Breast epithelium (tissue), 3 donors: ENCODE measurements at regions not wholly inside any gene's neighbourhood (a gene's known extent, or its start where the extent isn't known, plus 50 kb on each side); places are given as distances from the start of the nearest gene placed in this dataset.

Experiments
- CTCF ChIP-seq, 3 donors: fragments of 450-650 bp; IDR thresholded peaks; one replicate each; pipeline ENCODE4 v1.5.1; 2016 to 2017; ENCODE audit warnings: antibody characterized with exemption in 3 of 3, mild to moderate bottlenecking in 3 of 3, moderate library complexity in 3 of 3
- POLR2A ChIP-seq: fragments of 450-650 bp; IDR thresholded peaks from one replicate; pipeline ENCODE4 v1.6.1; 2016; ENCODE audit warnings: antibody characterized with exemption, mild to moderate bottlenecking, moderate library complexity

- TF ChIP-seq CTCF (IDR thresholded peaks at IDR 0.05) = no peak
- TF ChIP-seq POLR2A = no peak
Observed at GRCh38 chr6:11956781-11957180, 55.3 kb upstream of the HIVEP1 start.
